Cardiac fibroblast (primary cell): ENCODE measurements at regions not wholly inside any gene's neighbourhood (a gene's known extent, or its start where the extent isn't known, plus 50 kb on each side); places are given as distances from the start of the nearest gene placed in this dataset.

Source experiments
- DNase-seq, 2 donors: peaks; one replicate each; pipeline versions ENCODE4 v3.0.0 to v3.0.0-alpha.2; 2010; ENCODE audit warnings: low read depth in 2 of 2
- H3K4me3 ChIP-seq, 2 donors: replicated peaks in 1 of 2; 1 replicate in 1 of 2; 2 replicates in 1 of 2; pipeline ENCODE4 v1.5.1; 2011; ENCODE audit warnings: low read depth in 2 of 2, low read length in 2 of 2, mild to moderate bottlenecking in 2 of 2, moderate library complexity in 1 of 2
- CTCF ChIP-seq: IDR thresholded peaks from one replicate; pipeline ENCODE4 v1.5.1; 2011; ENCODE audit warnings: low read depth, mild to moderate bottlenecking, low read length, inconsistent platforms

- no peak for DNase-seq
- TF ChIP-seq CTCF = no peak
- no peak overlapping the region for H3K4me3 ChIP-seq
These were observed 63.1 kb upstream of the NDN start for GRCh38 chr15:23750179-23750578.

- no peak overlapping the region for H3K4me3 ChIP-seq
- DNase-seq = no peak
- no peak for TF ChIP-seq CTCF
These were observed 63.7 kb upstream of the NDN start for GRCh38 chr15:23750776-23751175.

- no peak for TF ChIP-seq CTCF
- DNase-seq = no peak
- H3K4me3 ChIP-seq = no peak overlapping the region
These were observed 66.1 kb upstream of the NDN start for GRCh38 chr15:23753248-23753647.

GRCh38 chr15:23758891-23759290 is 71.8 kb upstream of the NDN start:
- H3K4me3 ChIP-seq = no peak overlapping the region
- DNase-seq = no peak
- no peak for TF ChIP-seq CTCF

GRCh38 chr15:23760024-23760423 is 72.9 kb upstream of the NDN start:
- no peak for TF ChIP-seq CTCF
- no peak overlapping the region for H3K4me3 ChIP-seq
- DNase-seq = no peak

- H3K4me3 ChIP-seq = no peak overlapping the region
- no peak for DNase-seq
- no peak for TF ChIP-seq CTCF
These were observed 74.3 kb upstream of the NDN start for GRCh38 chr15:23761386-23761785.

- no peak for DNase-seq
- TF ChIP-seq CTCF = no peak
- H3K4me3 ChIP-seq = no peak overlapping the region
These were observed 74.9 kb upstream of the NDN start for GRCh38 chr15:23762026-23762425.
